GM12865 (cell line): ENCODE measurements at regions not wholly inside any gene's neighbourhood (a gene's known extent, or its start where the extent isn't known, plus 50 kb on each side); places are given as distances from the start of the nearest gene placed in this dataset.

ENCODE experiments used
- DNase-seq: peaks from one replicate; pipeline ENCODE4 v3.0.0; 2010; ENCODE audit warnings: low read depth
- H3K4me3 ChIP-seq: 2 replicates; pipeline ENCODE4 v1.5.1; 2011; ENCODE audit warnings: mild to moderate bottlenecking, low read depth, low read length, control low read depth
- CTCF ChIP-seq: IDR thresholded peaks from 2 replicates; pipeline ENCODE4 v1.5.1; 2011; ENCODE audit warnings: low read length, control low read depth, low read depth, inconsistent platforms; ENCODE audit not compliant: insufficient read depth; ENCODE audit errors: missing control alignments

GRCh38 chr22:33110562-33111163, 52.5 kb upstream of the SYN3 start:
- no peak for TF ChIP-seq CTCF
- H3K4me3 ChIP-seq = no peak overlapping the region
- no peak for DNase-seq

- H3K4me3 ChIP-seq = no peak overlapping the region
- DNase-seq = no peak
- no peak for TF ChIP-seq CTCF
Observed at GRCh38 chr22:33109514-33110430, 51.6 kb upstream of the SYN3 start.

GRCh38 chr22:33108037-33108436, 49.9 kb upstream of the SYN3 start:
- H3K4me3 ChIP-seq = no peak overlapping the region
- TF ChIP-seq CTCF = no peak
- DNase-seq = no peak
